ENCODE measurements at regions not wholly inside any gene's neighbourhood (a gene's known extent, or its start where the extent isn't known, plus 50 kb on each side); places are given as distances from the start of the nearest gene placed in this dataset.

GRCh38 chr6:7048894-7049293 lies 58.9 kb upstream of the RREB1 start:
- FAIRE-seq (no peak), DNase-seq (ENCODE audit: low spot score) (no peak)

GRCh38 chr6:7050004-7050403 lies 57.8 kb upstream of the RREB1 start:
- no peak for FAIRE-seq
- no peak for DNase-seq (ENCODE audit: low spot score)

- DNase-seq (ENCODE audit: low spot score) (peak; percentile 57), FAIRE-seq (no peak)
Measured at GRCh38 chr6:7050872-7051779, 56.6 kb upstream of the RREB1 start.

GRCh38 chr6:7051780-7052442 lies 55.9 kb upstream of the RREB1 start:
- FAIRE-seq (no peak), DNase-seq (ENCODE audit: low spot score) (no peak)

- DNase-seq (ENCODE audit: low spot score) (peak; percentile 13), FAIRE-seq (no peak)
Measured at GRCh38 chr6:7052443-7053011, 55.2 kb upstream of the RREB1 start.

GRCh38 chr6:7053125-7053774 lies 54.5 kb upstream of the RREB1 start:
- no peak for DNase-seq (ENCODE audit: low spot score)
- no peak for FAIRE-seq

All from RCC 7860 (cell line).